ENCODE measurements at regions not wholly inside any gene's neighbourhood (a gene's known extent, or its start where the extent isn't known, plus 50 kb on each side); places are given as distances from the start of the nearest gene placed in this dataset.
"Not testable (repeated sequence)": the region's sequence is repeated elsewhere in the genome, so short reads cannot be mapped to it uniquely, and the experiment has no call there.

- not testable (repeated sequence) for TF ChIP-seq POLR2A (IDR thresholded peaks at IDR 0.05; ENCODE audit: low read length); GATA1 (IDR thresholded peaks at IDR 0.05; ENCODE audit: low read depth, low read length)
These were observed 160.3 kb downstream of the GOLGA6L4 start for GRCh38 chr15:84395881-84396280.

Measured in erythroblast (primary cell).